ENCODE measurements at regions not wholly inside any gene's neighbourhood (a gene's known extent, or its start where the extent isn't known, plus 50 kb on each side); places are given as distances from the start of the nearest gene placed in this dataset.

GRCh38 chr1:38312753-38313152 lies 266.2 kb upstream of the POU3F1 start:
- TF ChIP-seq POLR2A (IDR thresholded peaks at IDR 0.05; ENCODE audit: low read depth, low read length) (no peak), SPI1 (IDR thresholded peaks at IDR 0.05; ENCODE audit: low read depth, low read length) (no peak), POLR2AphosphoS5 (IDR thresholded peaks at IDR 0.05; ENCODE audit: low read depth, low read length) (no peak), TAF1 (IDR thresholded peaks at IDR 0.05; ENCODE audit: low read depth, low read length) (no peak), PAX5 (IDR thresholded peaks at IDR 0.05; ENCODE audit: insufficient read depth, low read length, severe bottlenecking) (no peak), POU2F2 (IDR thresholded peaks at IDR 0.05; ENCODE audit: low read depth, low read length) (no peak)

All from GM12891 (cell line).